ENCODE measurements at regions not wholly inside any gene's neighbourhood (a gene's known extent, or its start where the extent isn't known, plus 50 kb on each side); places are given as distances from the start of the nearest gene placed in this dataset.

GRCh38 chr21:31553926-31554325 is 105.6 kb upstream of the SOD1 start:
- no peak for TF ChIP-seq POLR2AphosphoS5 (IDR thresholded peaks at IDR 0.05; ENCODE audit: low read depth)
- TF ChIP-seq REST (IDR thresholded peaks at IDR 0.05; ENCODE audit: insufficient replicate concordance, low read depth) = no peak

All from HL-60 (cell line).